ENCODE measurements at regions not wholly inside any gene's neighbourhood (a gene's known extent, or its start where the extent isn't known, plus 50 kb on each side); places are given as distances from the start of the nearest gene placed in this dataset.

DNA sequence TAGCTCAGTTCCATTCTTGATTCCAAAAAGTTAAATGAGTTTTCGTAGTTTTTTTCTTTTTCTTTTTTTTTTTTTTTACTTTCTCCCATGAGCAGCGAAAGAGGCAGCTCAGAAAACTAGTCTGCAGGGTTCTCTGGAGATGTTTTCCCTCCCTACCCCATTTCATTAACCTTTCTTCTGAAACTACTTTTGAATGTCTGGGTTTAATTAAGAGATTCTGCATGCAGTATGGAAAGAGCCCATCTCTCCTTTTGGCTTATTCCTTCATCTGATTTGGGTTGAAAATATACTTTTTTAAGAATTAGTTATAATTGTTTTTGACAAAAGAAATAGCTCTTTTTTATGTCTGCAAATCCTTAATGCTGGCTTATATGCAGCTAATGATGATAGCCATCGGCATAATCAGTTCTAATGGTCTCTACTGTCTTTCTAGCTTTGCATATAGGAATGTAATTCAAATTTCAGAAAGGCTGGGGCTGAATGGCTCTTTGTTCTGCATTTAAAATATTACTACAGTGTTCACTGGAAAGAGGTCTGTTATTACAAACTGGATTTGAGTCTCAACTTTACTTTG is 265.3 kb downstream of the FAT3 start:
- DNase-seq = no peak

- DNase-seq = no peak
Observed at GRCh38 chr11:92492372-92492771, 267.8 kb downstream of the FAT3 start.

GRCh38 chr11:92495107-92495793 is 270.6 kb downstream of the FAT3 start:
- no peak for DNase-seq

- no peak for DNase-seq
Observed at GRCh38 chr11:92500453-92500852, 275.8 kb downstream of the FAT3 start.

- DNase-seq = no peak
Observed at GRCh38 chr11:92501066-92501739, 276.6 kb downstream of the FAT3 start.

DNA sequence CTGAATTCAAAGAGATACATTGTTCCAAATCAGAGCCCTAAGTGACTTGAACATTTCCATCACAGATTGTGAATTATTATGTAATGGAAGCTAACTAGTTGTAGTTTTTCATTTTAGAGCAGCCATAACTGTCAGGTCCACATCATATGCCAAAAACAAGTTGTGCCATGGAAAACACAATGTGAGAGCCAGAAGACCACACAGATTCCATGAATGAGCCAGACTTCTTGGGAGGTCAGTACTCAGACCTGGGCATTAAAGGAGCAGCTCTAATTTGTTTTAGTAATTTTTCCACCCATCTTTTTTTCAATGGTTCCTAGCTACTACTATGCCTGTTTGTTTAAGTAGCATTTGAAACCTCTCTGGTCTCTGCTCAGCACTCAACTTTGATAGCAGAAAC is 279.4 kb downstream of the FAT3 start:
- DNase-seq = no peak

DNA sequence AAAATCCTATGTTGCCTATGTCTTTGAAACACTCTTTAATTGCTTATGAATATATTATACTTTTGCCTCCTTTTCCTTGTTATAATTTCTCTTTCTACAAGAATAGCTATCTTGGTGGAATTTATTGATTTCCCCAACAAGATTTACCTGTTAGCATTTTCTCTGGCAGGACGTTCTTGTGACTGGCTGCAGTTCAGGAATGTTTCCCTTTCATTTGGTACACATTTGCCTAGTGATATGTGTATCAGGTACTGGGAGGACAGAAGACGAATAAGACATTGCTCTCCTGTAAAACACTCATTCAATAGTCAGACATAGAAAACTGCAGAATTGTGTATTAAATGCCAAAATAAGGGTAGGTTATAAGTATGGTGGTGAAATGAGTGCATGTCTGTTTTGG is 279.9 kb downstream of the FAT3 start:
- no peak for DNase-seq

GRCh38 chr11:92505689-92506088 is 281.1 kb downstream of the FAT3 start:
- no peak for DNase-seq

DNA sequence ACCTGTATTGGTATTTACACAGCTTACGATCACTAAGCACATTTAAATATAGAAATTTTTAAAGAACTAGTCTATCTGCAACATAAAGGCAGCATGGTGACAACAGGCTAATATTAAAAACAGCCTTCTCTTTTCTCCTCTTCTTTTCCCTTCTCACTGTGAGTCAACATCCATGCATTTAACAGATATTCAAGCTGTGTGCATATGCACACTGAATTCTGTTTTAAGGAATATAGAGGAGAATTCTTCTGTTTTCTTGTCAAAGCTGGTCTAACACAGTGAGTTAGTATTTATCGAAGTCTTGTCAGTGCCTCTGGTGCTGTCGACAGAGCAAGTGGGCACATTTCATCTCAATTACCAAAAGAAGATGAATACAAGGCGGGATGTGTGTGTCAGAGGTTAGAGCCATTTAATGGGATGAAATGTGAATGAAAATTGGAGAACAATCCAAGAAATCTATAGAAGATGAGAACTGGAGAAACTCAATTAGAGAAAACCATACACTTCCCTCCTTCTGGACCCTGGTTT is 282.3 kb downstream of the FAT3 start:
- no peak for DNase-seq

- DNase-seq = no peak
Observed at GRCh38 chr11:92510591-92510990, 286.0 kb downstream of the FAT3 start.

DNA sequence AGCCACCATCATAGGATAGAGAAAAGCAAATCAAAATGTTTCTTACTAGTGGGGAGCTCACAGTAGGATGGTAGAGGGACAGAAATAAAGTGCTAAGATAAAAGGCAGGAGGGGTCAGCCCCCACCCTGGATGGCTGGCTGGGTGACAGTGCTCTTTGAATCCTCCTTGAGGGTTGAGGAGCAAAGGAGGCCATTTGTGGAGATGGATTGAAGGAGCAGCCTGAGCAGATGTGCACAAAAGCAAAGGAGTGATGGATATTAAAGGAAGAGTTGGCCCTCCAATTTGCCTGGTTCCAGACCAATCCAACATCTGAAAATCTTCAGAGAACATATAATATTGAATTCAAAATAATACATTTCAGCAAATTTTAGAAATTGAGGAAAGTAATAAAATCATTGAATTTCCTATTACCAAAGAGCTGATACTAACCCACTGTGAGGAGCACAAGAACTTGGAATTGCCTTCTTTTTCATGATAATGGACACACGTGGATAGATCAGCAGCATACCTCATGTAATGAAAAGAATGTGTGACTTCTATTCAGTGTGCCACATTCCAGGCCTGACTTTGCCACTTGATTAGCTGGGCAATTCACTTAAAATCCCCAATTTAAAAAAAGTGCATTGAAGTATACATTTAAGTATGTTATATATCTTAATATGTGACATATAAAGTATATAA is 287.0 kb downstream of the FAT3 start:
- DNase-seq = no peak

DNA sequence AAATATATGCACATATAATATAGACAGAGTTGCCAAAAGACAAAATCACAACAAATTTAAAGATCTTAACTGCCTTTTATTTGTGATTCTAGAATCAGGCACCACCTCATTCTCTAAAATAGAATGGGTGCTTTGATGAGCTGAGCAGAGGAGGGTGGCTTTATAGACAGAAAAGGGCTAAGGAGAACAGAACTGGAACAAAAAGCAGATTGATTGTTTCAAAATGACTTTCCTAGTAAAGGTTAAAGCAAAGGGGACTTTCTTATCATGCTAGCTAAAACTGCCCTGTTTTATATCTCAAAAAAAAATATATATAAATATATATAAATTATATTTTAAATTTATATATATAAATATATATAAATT is 287.6 kb downstream of the FAT3 start:
- no peak for DNase-seq

GRCh38 chr11:92523611-92524010 is 299.0 kb downstream of the FAT3 start:
- no peak for DNase-seq

DNA sequence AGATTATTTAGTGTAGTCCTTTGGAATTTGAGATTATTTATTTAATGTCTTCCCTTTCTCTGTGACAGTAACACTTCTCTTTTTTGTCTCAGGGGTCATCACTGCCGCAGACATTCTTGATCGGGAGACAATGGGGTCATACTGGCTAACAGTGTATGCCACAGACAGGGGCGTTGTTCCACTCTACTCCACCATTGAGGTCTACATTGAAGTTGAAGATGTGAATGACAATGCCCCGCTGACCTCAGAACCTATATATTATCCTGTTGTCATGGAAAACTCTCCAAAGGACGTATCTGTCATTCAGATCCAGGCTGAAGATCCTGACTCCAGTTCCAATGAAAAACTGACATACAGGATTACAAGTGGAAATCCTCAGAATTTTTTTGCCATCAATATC is 299.9 kb downstream of the FAT3 start:
- DNase-seq = no peak

GRCh38 chr11:92527467-92527866 is 302.8 kb downstream of the FAT3 start:
- DNase-seq = no peak

GRCh38 chr11:92528001-92528400 is 303.4 kb downstream of the FAT3 start:
- no peak for DNase-seq

DNA sequence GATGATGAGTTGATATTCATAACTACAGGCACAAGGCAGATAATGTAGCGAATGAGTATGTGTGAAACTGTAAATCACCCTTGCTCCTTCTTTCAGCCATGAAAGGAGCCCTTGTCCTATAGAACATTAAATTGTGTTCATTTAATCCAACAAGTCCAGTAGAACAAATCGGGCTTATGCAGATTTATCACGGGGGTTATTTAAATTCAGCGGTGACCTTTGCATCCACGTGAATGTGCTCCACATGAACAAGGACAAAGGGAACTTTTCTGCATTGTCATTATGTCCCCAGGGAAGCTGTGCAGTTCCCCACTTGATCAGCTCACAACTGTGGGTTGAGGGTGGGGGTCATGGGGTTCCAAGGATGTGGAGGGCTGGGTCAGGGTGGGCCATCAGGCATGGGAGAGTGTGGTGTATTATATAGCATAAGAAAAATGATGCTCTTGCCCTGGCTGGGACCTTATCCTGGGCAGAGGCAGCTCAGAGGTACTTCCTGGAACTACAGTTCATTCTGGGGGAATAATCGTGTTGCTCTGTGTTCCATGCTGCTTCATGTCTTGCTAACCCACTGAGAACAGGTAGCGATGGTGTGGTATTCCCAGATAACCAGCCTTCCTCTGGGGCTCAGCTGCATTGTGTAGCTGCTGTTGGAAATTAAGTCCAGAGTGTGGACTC is 306.6 kb downstream of the FAT3 start:
- DNase-seq = no peak

DNA sequence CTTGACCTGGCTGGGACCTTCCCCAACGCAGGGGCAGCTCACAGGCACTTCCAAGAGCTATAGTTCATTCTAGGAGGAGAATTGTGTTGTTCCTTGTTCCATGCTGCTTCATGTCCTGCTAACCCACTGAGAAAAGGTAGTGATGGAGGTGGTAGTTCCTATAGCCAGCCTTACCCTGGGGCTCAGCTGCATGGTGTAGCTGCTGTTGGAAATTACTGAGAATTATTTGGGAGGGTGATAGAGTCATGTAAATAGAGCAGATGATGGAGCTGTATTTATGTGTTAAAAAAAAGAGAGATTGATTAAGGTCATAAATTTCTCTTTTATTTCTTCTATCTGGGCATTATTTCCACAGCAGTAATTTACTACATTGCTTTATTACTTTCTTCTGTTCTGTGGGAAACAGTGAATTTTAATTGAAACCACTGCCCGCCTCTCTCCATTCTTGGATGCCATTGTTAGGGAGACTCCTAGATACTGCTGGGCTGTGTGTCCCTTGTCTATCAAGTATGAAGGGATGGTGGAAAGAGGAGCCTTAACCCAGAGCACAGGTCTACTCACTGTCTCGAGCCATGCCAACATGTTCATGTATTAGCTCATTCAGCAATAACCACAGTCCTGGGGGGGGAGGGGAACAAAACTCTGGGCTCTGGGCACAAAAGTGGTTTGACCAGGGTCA is 309.2 kb downstream of the FAT3 start:
- DNase-seq = no peak

DNA sequence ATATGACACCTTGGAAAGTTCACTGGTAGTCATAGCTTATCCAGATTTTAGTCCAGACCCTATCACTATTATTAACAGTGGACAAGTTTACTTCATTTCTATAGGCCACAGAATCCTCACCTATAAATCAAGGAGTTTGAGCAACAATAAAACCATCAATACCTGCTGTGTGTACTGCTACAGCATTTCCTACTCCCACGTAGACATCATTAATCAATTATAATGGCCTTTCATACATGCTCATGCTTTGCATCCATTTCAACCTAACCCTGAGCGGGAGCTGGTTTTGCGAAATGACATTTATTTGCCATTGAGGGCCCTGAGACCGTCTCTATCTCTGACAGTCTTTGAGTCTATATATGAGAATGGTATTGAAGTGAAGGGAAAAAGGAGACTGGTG is 312.3 kb downstream of the FAT3 start:
- no peak for DNase-seq

DNA sequence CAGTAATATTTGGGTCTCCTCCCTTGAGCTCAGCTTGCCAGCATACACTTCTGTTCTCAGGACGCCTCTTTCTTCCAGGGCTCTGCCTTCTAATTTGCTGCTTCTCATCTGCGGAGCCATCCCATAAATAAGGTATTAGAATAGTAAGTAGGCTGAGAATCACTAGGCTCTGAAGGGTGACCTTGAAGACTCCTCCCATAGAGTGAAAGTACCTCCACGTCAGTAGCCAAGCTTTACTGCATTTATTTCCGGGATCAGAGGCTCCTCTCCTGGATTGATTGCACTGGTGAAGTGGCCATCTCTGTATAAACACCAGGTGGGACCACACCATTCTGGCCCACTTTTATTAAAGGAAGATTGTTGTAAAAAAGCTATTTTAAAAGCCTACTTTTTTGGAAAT is 315.5 kb downstream of the FAT3 start:
- DNase-seq = no peak

DNA sequence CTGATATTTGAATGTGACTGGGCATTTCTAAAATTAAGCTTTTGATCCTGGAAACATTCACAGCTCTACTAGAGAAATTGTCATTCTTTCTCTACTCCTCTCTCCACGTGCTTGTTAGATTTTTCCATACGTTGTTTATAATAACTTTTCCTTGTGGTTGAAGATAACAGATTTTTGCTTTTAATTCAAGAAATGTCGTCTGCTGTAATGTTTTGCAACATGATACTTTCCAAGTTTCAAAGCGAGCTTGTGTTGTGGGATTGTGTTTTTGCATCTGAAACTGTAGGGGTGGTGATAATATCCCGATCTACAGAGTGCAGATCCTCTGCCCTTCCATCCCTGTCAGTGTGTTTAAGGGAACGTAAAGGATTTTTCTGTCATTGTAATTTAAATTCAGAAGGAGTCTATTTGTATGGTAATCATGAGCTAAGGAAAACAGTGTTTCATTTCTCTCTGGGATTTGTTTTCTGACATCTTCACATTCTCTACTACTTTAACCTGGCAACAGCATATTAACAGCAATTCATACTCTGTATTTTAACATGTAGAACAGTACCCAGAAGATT is 321.4 kb downstream of the FAT3 start:
- DNase-seq = no peak

DNA sequence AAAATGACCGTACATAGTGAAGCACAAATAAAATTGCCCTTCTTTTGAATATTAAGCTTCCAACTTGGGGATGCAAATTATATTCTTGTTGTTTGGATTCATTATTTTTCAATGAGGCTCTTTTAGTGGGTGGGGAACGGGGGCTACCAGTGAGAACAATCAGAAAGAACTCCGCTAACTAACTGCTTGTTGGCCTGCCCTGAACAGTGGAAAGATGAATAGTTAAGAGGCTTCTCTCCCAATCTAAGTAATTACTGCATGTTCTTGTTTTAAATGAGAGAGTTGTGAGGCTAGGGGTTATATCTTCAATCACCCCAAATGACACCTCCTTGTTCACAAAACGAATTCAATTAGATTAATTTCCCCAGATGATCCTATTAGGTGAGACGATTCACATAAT is 322.0 kb downstream of the FAT3 start:
- no peak for DNase-seq

Data from NCI-H1436 (cell line).